Thyroid gland (tissue), 4 donors: ENCODE measurements at regions not wholly inside any gene's neighbourhood (a gene's known extent, or its start where the extent isn't known, plus 50 kb on each side); places are given as distances from the start of the nearest gene placed in this dataset.

ENCODE experiments used
- DNase-seq, 2 donors: peaks; one replicate each; pipeline ENCODE4 v3.0.0-alpha.2; 2019
- H3K27ac ChIP-seq, 3 donors: fragments of 200-600 bp; sonication (generic); 1 replicate in 2 of 3; 2 replicates in 1 of 3; pipeline ENCODE4 v1.5.1; 2016 to 2019; ENCODE audit warnings: mild to moderate bottlenecking in 1 of 3, moderate library complexity in 1 of 3
- H3K27me3 ChIP-seq: fragments of 200-600 bp; sonication (generic); one replicate; pipeline ENCODE4 v1.5.1; 2019
- H3K36me3 ChIP-seq, 2 donors: fragments of 200-600 bp; sonication (generic); one replicate each; pipeline ENCODE4 v1.5.1; 2016 to 2019
- H3K4me1 ChIP-seq, 2 donors: fragments of 200-600 bp; sonication (generic); one replicate each; pipeline ENCODE4 v1.5.1; 2017 to 2019
- H3K4me3 ChIP-seq, 3 donors: fragments of 200-600 bp; sonication (generic); replicated peaks in 1 of 3; 1 replicate in 2 of 3; 2 replicates in 1 of 3; pipeline ENCODE4 v1.5.1; 2016; ENCODE audit warnings: mild to moderate bottlenecking in 1 of 3
- H3K9me3 ChIP-seq: fragments of 200-600 bp; sonication (generic); one replicate; pipeline ENCODE4 v1.5.1; 2017
- CTCF ChIP-seq, 6 experiments: fragments of 200-600 bp in 3 of 6; fragments of 450-650 bp in 3 of 6; sonication (generic) in 3 of 6; IDR thresholded peaks; one replicate each; pipeline ENCODE4 v1.5.1; 2016 to 2019; ENCODE audit warnings: antibody characterized with exemption in 6 of 6, mild to moderate bottlenecking in 2 of 6, inconsistent platforms in 1 of 6, moderate library complexity in 1 of 6
- POLR2A ChIP-seq, 2 donors: fragments of 450-650 bp; IDR thresholded peaks; one replicate each; pipeline ENCODE4 v1.6.1; 2017; ENCODE audit warnings: antibody characterized with exemption in 2 of 2, mild to moderate bottlenecking in 2 of 2, moderate library complexity in 1 of 2
- WGBS, 2 donors: methylation state at CpG; one replicate each; pipeline ENCODE4 v1.1.5; 2017; 5-methylcytosine and 5-hydroxymethylcytosine counted together
- intact Hi-C: fragments of 100-400 bp; cut with DNase I; formaldehyde crosslinking; loops from one replicate; pipeline ENCODE4 v1.15.1; 2023

DNA sequence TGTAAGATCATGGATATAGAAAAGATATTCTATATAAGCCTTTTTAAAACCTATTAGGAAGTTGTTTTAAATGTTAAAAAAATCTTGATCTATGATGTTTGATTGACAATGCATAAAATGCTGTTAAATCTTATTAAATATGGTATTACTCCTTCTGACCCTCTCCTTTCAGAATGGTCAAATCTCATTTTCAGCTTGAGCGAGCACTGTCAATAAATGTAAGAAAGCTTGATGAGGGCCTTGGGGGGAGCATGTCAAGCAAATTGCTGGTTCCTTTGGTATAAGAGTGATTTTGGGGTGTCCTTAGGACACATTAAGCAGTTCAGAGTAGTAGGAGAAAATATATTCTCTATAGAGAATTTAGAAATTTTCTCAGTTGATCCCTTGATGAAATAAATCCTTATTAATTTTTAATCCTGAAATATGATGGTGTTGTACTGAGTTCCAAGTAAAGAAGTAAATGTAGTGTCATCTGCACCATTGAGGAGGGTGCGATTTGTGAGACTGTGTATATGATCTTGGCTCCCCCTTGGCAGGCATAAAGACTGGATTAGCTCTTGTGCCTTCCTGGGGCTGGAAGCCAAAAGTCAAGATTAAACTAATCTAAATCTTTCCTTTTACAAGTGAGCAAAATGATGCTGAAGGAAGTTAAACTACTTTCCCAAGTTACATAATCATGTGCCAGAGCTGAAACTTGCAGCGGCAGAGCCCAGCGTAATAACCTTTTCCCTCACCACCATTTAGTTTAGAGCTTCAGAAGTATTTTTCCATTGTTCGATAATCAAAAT lies 82.6 kb upstream of the ANK2 start:
- WGBS, 2 donors: 92% methylated on average over 5 of the region's 5 CpGs
- Histone ChIP-seq H3K4me1 (no peaks in the 10 kb centered on the region), H3K27me3 (no peaks in the 10 kb centered on the region), H3K27ac (no peak overlapping the region), H3K4me3 (no peak overlapping the region), H3K36me3 (no peaks in the 10 kb centered on the region), H3K9me3 (no peaks in the 10 kb centered on the region)
- intact Hi-C loops: no loop called here
- no peak for DNase-seq
- no peak for TF ChIP-seq POLR2A (IDR thresholded peaks at IDR 0.05)
- no peak for TF ChIP-seq CTCF (IDR thresholded peaks at IDR 0.05)

GRCh38 chr4:112968451-112969159 lies 80.8 kb upstream of the ANK2 start:
- Histone ChIP-seq H3K27me3 (no peaks in the 10 kb centered on the region), H3K36me3 (no peaks in the 10 kb centered on the region), H3K4me1 (no peaks in the 10 kb centered on the region), H3K9me3 (no peaks in the 10 kb centered on the region), H3K27ac (no peak overlapping the region), H3K4me3 (no peak overlapping the region)
- intact Hi-C loops: no loop called here
- DNase-seq: no peak
- TF ChIP-seq POLR2A (IDR thresholded peaks at IDR 0.05): no peak

- Histone ChIP-seq H3K4me1 (no peaks in the 10 kb centered on the region), H3K27me3 (no peaks in the 10 kb centered on the region), H3K4me3 (no peak overlapping the region), H3K9me3 (no peaks in the 10 kb centered on the region), H3K27ac (no peak overlapping the region), H3K36me3 (no peaks in the 10 kb centered on the region)
- DNase-seq: no peak
- intact Hi-C loops: no loop called here
- 94 to 96% methylated on average over 2 of the region's 2 CpGs for WGBS, 2 donors
- no peak for TF ChIP-seq POLR2A (IDR thresholded peaks at IDR 0.05)
- no peak for TF ChIP-seq CTCF (IDR thresholded peaks at IDR 0.05)
Measured at GRCh38 chr4:112970903-112971302, 78.5 kb upstream of the ANK2 start.

- no peaks in the 10 kb centered on the region for H3K9me3 ChIP-seq
- intact Hi-C loops: no loop called here
- 89 to 92% methylated on average over 2 of the region's 2 CpGs for WGBS, 2 donors
- no peak overlapping the region for H3K27ac ChIP-seq
- no peak overlapping the region for H3K4me3 ChIP-seq
- TF ChIP-seq CTCF (IDR thresholded peaks at IDR 0.05): no peak
- TF ChIP-seq POLR2A (IDR thresholded peaks at IDR 0.05): no peak
- H3K4me1 ChIP-seq: no peaks in the 10 kb centered on the region
- H3K36me3 ChIP-seq: no peaks in the 10 kb centered on the region
- DNase-seq: no peak
- H3K27me3 ChIP-seq: no peaks in the 10 kb centered on the region
Measured at GRCh38 chr4:112973750-112974251, 75.7 kb upstream of the ANK2 start.

DNA sequence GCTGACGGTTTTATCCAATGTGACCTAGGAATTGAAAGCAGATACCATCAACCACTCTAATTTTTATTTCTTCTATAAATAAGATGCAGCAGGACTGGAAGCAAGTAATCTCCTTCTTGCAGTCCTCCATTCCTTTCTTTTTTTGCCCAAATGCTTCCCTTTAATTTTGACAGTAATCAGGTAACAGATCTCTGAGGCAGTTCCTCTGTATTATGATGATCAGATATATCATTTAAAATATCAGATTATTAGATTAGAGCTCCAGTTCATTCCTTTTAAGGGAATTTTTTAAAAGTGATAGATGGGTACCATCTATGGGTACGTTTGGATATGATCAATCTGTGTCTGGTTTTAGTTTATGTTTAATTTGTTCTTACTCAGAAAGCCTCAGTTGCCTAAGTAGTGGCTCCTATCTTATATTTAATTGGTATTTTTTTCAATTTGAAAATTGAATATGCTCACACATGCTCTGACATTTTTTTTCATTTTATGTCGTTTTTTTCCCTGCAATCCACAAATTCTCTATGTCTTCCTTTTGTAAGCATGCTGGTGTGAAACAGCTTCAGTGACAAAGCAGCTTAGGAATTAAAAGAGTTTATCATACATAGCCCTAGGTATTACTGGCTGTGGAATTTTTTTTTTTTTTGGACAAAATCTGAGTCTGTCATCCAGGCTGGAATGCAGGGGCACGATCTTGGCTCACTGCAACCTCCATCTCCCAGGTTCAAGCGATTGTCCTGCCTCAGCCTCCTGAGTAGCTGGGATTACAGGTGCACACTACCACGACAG lies 73.7 kb upstream of the ANK2 start:
- DNase-seq: no peak
- Histone ChIP-seq H3K36me3 (no peaks in the 10 kb centered on the region), H3K4me1 (no peaks in the 10 kb centered on the region), H3K27me3 (no peaks in the 10 kb centered on the region), H3K27ac (no peak overlapping the region), H3K4me3 (no peak overlapping the region), H3K9me3 (no peaks in the 10 kb centered on the region)
- 75 to 84% methylated on average over 6 of the region's 6 CpGs for WGBS, 2 donors
- intact Hi-C loops: no loop called here
- TF ChIP-seq POLR2A (IDR thresholded peaks at IDR 0.05) (no peak), CTCF (IDR thresholded peaks at IDR 0.05) (no peak)
